ENCODE measurements at regions not wholly inside any gene's neighbourhood (a gene's known extent, or its start where the extent isn't known, plus 50 kb on each side); places are given as distances from the start of the nearest gene placed in this dataset.
A peak's percentile ranks its signal among the peaks of the same experiment; 100 is the strongest.
"Not testable (repeated sequence)": the region's sequence is repeated elsewhere in the genome, so short reads cannot be mapped to it uniquely, and the experiment has no call there.

DNA sequence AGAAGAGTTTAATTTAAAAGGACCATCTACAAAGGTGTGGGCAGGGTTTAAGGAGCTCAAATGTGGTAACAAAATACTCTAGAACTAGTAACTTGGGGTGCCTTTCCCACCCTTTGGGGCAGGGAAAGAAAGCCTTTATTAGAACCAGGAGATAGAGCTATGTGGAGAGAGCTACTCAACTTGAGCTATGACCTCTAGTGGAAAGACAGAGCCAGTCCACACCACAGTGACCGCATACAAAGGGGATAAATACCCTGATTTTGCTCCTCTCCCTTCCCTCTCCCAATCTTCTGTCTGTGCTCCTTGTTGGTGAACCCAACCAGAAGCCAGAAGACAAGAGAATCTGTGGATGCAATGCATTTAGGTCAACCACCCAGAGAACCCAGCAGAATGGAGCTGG, 54.4 kb upstream of the JAK1 start:
- no peak for DNase-seq

DNA sequence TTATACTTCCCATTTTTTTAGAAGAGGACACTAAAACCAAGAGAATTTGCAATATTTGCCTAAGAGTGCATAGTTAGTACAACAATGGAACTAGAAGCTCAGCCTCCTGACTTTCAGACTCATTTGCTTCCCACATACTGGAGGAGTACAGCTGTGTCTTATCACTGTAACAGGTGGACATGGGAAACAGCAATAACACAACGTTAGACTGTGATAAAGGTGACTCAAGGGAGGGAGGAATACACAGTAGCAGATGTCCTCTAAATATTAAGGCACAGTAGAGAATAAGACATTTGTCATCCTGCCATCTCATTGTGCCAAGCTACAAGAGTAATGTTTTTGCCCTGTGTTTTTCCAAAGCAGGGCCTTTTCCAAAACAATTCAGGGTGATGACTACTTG, 55.4 kb upstream of the JAK1 start:
- DNase-seq = no peak

DNA sequence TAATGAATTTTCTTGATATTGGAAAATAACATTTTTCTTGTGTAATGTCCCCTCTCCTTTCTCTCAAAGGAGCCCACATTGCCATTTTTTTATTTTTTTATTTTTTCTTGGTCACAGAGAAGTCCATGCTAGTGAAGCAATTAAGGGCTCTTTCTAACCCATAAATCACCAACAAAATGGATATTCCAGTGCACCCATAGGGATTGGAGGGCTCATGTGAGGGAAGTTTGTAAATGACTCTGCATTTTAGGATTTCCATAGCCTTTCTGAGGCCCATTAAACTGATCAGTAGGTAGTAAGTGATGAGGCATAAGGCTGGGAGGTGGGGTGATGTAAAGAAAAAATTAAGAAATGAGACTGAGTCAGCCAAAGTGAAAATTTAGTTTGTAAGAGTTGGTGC, 55.9 kb upstream of the JAK1 start:
- no peak for DNase-seq

DNA sequence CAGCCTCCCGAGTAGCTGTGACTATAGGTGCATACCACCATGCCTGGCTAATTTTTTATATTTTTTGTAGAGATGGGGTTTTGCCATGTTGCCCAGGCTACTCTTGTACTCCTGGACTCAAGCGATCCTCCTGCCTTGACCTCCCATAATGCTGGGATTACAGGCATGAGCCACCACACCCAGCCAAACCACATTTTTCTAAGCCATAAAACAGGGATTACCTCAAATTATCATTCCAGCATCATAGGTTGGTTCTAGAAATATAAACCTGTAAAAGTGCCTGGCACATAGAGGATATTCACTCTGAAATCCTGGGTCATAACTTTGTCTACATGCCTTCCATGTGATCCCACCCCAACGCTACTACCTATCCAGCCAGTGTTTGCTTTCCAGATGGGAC, 59.4 kb upstream of the JAK1 start:
- DNase-seq = no peak

DNA sequence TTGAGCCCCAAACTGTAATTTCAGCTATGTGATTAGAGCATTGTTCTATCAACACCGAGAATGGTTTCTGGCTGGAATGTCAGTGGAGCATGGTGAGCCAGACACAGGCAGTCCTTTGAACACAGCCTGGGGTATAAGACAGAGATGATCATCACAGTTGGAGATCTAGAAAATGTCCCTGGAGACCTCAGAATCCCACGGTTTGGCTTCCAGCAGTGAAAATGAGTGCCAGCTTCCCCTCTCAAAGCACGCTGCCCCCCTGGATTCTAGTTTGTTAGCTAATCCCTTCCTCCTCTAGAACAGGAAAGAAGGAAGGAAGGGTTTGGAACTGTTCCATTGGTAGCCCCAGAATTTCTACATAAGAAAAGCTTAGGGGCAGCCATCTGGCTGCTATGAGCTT, 59.9 kb upstream of the JAK1 start:
- DNase-seq = no peak

DNA sequence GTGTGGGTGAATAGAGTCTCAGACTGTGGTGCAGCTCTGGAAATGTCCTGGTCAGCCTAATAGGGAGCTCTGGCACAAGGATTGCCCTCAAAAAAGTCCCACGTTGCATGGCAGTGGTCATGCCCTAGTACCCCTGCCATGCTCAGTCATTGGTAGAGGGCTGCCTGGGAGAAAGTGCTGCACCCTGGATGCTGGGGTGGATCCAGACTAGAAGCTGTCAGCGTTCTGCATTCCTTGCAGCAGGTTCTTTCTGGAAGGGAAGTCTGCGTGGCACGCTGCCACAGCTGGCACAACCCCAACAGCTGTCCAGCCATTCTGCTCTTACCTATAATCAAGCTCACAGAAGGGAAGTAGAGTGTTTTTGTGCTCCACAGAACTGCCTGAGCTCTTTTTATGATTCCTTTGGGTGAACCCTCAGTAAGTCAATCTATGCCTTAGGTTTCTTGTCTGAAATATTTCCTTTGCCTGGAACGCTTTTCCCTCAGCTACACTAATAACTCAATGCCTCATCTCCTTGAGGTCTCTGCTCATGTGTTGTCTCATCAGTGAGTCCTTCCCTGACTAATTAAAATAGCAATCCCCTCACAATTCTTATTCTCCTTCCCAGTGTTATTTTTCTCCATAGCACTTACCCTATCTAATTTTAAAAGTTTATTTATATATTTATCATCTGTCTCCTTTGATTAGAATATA, 61.5 kb upstream of the JAK1 start:
- DNase-seq = peak; percentile 64

DNA sequence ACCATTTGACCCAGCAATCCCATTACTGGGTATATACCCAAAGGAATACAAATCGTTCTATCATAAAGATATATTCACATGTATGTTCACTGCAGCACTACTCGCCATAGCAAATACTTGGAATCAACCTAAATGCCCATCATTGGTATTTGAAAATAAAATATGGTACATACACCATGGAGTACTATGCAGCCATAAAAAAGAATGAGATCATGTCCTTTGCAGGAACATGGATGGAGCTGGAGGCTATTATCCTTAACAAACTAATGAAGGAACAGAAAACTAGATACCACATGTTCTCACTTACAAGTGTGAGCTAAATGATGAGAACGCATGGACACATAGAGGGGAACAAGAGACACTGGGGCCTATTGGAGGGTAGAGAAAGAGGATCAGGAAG, 63.1 kb upstream of the JAK1 start:
- not testable (repeated sequence) for DNase-seq

DNA sequence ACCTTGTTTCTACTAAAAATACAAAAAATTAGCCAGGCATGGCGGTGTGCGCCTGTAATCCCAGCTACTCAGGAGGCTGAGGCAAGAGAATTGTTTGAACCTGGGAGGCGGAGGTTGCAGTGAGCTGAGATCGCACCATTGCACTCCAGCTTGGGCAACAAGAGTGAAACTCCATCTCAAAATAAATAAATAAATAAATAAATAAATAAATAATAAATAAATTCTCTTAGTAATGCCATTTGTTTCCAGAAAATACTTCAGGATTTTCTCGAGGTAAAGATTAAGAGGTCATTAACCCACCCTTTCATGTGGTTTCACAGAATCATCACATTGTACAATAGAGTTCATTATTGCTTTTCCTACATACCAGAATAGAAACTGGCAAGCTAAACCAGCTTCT, 68.5 kb upstream of the JAK1 start:
- not testable (repeated sequence) for DNase-seq

DNA sequence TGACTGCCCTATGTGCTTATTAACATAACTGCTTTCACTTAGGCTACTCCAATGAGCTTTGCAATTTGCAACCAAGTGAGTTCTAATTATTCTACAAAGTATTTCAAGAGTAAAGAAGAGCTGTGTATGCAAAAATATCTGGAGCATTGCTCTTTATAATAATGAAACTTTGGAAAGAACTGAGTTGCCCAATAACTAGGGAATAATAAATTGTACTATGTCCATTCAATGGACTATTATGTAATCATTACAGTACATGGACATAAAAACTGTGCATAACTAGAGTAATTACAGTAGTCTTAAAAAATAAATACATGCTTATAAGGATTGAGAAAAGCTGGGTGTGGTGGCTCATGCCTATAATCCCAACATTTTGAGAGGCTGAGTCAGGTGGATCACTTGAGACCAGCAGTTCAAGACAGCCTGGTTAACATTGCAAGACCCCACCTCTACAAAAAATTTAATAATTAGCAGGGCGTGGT, 70.3 kb upstream of the JAK1 start:
- no peak for DNase-seq

DNA sequence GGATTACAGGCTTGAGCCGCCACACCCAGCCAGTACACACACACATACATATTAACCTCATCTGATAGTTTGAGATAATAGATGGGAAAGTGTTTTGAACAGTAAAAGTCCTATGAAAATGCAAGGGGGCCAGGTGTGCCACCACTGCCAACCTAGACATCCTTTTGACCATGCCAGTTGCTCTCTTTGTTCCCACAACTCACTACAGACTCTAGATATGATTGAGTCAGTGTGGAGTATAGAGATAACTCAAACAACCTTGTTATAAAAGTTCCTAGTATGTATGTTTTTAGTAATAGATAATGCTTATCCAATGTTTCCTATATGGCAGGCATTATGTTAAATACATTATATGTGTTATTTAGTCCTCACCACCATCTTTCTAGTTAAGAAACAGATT, 72.7 kb upstream of the JAK1 start:
- DNase-seq = no peak

DNA sequence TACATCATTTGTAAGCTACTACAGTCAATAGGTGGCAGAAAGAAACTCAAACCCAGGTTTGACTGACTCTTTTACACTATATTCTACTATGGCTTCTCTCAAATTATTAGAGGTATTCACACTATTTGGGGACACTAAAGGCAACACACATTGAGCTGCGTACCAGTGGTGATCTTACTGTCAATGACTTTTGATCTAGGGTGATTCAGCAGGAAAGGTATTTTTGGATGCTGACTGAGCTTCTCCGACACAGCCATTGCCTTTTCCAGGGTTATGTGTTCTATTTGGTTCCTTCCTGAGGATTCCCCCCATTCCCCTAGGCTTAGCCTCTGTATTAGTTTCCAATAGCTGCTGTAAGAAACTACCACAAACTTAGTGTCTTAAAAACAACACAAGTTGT, 73.2 kb upstream of the JAK1 start:
- DNase-seq = no peak

DNA sequence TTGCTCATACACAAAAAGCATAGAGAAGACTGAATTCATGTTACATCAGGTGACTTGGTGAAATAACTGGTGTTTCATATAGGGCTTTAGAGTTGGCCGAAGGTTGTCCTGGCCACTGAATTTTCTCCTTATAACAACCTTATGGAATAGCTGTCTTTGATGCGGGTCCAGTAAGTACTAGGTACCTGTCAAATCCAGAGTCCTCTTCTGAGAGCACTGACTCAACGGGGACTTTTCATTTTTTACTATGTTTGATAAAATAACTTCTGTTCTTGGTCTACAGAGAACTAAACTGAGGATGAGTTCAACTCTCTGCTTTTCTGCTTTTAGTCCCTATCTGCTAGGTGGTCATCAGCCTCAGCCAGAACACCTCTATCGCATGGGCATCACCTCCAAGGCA, 76.1 kb upstream of the JAK1 start:
- no peak for DNase-seq

DNA sequence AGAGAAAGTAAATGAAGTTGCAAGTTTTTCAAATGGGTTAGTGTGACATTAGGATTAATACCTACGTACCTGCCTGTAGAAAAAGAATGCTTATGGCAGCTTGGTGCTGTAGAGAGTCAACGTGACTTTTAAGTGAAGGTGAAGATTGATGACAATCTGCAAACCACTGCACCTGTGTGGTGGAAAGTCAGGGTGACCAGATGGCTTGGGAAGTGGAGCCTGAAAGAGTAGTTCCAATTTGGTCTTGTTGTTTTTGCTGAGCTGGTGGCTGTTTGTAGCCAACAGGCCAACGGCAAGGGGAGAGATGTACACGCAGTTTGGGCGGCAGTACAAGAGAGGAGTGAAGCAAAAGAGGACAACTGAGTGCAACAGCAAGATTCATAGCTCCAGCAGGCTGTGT, 78.1 kb upstream of the JAK1 start:
- DNase-seq = no peak

DNA sequence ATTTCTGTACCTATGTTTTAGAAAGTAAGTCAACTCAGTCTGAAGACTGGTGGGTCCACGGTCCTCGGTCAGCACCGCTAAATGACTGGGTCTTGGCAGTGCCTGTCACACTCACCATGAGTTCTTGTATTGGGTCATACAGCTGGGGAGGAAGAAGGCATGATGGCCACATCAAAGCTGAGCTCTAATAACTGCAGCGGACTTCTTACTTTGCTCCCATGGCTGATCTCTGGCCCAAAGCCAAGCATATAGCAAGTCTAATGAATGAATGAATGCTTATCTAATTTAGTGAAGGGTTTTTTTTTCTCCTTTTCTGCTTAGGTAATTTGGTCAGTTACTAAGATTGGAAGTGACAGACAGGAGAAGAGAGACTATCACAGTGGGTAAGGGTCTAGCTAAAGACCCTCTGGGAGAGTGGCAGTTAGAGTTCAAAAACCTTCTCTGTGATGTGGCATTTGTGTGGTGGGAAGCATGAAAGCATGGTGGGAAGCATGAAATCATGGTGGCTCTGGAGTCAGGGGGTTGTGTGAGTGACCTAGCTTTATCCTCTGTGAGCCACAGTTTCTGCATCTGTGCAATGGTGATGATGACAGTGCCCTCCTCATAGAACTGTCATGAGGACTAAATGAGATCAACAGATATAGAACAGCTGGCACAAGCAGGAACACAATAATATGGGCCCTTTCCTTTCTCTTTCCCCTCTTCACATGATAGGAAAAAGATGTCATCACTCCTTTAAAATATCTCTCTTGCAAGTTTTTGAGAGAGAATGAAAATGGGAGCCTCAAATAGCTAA, 78.9 kb upstream of the JAK1 start:
- DNase-seq = no peak

DNA sequence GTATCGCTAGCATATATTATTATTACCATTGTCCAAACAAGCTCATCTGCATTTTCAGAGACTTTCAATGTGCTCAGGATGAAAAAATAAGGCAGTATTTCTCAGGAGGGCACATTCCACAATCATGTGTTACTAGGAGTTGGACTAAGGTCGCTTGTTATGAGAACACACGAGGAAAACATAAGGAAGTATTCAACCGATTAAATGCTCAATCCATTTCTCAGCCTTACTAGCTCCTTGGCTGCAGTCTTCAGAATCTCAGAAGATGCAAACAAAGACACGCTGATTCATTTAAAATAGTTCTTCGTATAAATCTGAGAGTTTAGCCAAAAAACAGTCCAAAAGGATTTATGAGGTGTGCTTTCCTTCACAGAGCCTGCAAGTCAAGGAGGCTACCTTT, 82.0 kb upstream of the JAK1 start:
- DNase-seq = no peak

DNA sequence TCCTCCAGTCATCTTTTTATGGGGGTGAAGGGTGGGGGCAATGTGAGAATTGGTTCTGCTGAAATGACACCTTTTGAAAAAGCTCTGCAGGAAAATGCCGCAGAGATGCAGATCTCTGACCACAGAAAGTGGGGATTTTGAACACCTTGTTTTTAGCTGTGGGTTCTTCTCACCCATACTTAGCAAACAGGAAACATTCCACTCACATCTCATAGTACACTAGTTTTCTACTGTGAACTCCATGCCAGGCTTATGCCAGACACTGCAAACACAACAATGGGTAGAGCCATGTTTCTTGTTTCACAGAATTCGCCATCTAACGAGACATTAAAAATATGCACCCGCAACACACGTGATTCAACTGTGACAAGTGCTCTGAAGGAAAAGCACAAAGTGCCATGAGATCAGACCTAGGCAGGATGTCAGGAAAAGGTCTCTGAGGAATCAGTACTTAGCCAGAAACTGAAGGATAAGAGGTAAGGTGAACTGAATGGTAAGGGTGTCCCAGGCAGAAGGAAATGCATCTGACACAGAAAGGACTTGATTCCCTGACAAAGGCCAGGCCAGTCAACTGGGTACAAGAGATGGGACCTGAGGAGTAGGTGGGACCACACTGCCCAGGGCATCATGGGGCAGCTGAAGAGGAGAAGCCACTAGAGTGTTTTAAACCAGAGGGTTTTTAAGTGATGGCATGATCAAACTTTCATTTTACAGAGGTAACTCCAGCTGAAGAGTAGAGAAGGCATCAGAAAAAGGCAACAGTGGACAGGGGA, 83.8 kb upstream of the JAK1 start:
- DNase-seq = no peak

DNA sequence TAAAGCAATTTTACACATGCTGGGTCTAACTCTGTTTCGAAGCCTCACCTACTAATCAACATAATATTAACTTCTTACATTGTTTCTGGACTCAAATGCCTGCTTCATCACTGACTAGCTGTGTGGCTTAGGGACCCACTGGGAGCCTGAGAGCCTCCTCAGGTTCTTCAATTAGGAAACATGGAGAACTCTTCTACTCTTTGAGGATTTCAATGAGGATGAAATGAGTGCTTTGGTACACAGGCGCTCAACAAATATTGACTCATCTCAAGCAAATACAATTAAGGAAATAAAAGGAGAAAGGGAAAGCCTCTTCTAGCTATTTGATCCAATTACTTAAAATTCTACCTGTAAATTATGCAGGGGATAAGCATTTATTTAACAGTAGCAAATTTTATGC, 84.4 kb upstream of the JAK1 start:
- DNase-seq = no peak

DNA sequence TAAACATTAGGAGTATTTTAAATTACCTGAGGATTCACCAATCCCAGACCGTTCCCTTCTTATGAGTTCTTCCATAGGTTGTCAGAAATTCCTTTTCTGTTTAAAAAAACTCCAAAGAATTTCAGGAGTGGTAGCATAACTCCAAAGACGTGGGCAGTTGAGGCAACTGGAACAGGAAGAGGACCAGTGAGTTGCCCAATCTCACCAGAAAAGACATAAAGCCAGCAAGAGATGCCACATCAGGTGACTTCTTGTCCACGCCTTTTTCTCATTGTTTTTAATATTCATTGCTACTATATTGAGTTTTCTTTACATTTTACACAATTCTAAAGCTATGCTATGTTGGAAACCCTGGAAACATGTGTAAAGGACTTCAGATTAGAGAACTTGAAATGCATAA, 88.1 kb upstream of the JAK1 start:
- DNase-seq = no peak

DNA sequence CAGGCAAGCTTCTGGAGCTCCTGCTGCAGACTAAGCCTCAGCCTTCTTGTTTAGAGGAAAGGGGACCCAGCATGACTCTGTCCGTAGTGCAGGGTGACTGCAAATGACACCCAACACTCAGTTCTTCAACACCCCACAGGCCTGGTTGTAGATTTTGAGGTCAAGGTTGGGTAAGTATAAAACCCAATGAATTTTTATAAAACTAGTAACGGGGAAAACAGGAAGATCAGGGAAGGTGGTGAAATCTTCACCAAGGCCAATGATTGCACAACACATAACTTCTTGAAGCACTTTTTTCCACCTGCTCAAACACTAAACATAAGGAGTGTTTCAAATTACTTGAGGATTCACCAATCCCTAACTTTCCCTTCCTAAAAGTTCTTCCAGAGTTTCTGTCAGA, 89.4 kb upstream of the JAK1 start:
- no peak for DNase-seq

DNA sequence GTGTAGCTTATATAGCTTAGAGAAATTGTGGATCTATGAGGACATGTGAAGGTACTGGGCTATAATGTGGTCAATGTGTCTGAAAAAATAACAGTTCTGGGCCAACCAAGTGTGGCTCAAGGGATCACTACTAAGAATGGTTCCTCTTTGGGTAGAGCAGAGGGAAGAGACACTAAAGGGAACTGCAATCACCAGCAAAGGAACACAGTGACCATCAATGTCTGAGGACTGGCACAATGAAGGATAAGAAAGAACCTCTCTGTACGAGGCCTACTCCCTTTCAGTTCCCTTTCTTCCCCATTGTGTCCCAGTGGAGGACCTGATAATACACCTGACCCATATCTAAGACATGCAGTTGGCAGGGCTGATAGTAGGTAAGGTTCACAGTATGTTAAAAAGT, 89.9 kb upstream of the JAK1 start:
- DNase-seq = no peak

DNA sequence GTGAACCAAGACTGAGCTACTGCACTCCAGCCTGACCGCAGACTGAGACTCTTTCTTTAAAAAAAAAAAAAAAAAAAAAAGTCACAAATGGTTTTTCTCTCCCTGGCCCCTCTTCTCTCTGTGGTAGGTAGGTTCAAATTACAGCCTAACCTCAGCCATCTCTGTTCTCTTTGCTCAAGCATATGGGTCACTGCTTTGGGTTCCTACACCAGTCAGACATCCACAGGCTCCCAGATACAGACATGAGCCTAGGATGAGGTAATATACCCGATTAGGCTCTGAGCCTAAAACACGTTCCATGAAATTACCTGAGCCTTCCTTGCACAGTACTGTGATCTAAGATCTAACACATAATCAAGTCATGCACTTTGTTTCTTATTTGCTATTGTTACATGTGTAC, 90.5 kb upstream of the JAK1 start:
- no peak for DNase-seq

DNA sequence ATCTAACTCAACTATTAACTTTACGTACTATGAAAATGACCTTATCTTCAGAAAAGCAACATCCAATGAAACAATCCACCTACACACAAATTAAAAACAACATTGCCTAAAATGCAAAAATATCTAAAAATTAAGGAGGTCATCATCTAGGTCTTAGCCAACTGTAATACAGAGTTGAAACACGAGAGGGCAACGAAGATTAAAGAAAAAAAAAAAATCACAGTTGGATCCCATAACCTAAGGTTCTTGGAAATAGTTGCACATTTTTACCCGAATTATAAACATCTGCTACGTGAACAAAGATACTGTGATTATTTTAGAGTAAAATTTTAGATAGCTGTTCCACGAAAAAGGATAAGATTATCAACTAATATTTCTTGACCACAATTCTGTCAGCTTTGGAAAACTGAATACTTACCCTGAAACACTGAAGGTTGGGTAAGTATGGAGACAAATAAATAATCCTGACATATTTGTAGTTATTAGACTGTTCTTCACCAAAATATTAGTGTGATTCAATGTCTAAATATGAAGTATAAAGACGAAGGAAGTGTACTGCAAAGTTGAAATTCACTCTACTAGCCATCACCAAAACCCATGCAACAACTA, 88.0 kb upstream of the AK4 start:
- peak; percentile 68 for DNase-seq

DNA sequence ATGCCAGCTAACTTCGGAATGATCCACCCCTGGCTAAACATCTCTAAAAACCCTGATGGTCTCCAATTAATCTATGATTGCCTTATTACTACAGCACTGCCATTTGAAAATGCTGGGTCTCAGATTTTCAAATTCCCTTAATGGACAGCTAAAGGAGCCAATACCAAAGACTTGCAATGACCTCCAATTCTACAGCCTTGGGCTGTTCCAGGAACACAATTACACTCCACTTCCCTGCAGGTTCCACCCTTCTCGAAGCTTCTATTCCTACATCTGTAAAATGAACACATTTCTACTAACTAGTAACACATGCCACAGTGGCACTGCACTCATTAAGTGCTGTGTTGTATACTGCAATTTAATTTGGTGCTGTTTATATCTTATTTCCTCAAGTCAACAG, 85.7 kb upstream of the AK4 start:
- DNase-seq = no peak

DNA sequence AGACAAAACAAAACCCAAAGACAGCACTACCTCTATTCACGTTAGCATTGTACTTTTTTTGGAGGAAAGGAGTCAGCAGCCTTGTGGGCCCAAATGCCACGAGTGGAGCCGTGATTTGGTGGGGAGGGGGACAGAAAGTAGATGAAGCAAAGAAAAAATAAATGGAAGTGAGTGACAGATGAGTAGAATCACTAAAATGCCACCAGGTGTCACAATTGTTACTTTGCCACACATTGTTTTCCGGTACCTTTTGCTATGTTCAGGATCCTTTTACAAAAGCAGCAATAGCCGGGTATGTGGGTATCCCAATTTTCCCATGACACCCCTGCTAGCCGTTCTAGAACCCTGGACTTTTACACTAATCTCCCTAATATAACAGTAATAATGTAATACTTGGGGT, 85.0 kb upstream of the AK4 start:
- DNase-seq = peak; percentile 69
